GM12878 (cell line): ENCODE measurements at regions not wholly inside any gene's neighbourhood (a gene's known extent, or its start where the extent isn't known, plus 50 kb on each side); places are given as distances from the start of the nearest gene placed in this dataset.

Experiments used
- ATAC-seq: fragments of 200-7000 bp; cut with Tn5 transposase; 3 replicates; pipeline ENCODE4 v1.9.1; 2020; ENCODE audit warnings: mild to moderate bottlenecking, moderate library complexity
- BruUV-seq: library from RNA; stranded (reverse); fragments of 400-500 nt; replicated peaks from 2 replicates; lab custom pipeline; 2021; lab: Mats Ljungman, UMichigan
- CTCF ChIA-PET: fragments of 300-600 bp; sonication (Branson Sonifier 250); formaldehyde crosslinking; extraction: SDS; loops from one replicate; lab custom pipeline; 2021; ENCODE audit warnings: inconsistent platforms; lab: Yijun Ruan, JAX
- POLR2A ChIA-PET: fragments of 350-600 bp; formaldehyde crosslinking; extraction: SDS; loops from one replicate; lab custom pipeline; 2021; ENCODE audit warnings: inconsistent platforms; lab: Charles Lee
- RAD21 ChIA-PET: fragments of 300-600 bp; sonication (Branson Sonifier 250); formaldehyde crosslinking; loops from one replicate; lab custom pipeline; 2023; ENCODE audit warnings: antibody characterized with exemption; ENCODE audit not compliant: unreplicated experiment; lab: Charles Lee
- SMC1A ChIA-PET: fragments of 300-600 bp; sonication (Branson Sonifier 250); formaldehyde crosslinking; loops from one replicate; lab custom pipeline; 2023; ENCODE audit not compliant: unreplicated experiment, uncharacterized antibody; lab: Charles Lee
- DNase-seq: peaks from one replicate; pipeline ENCODE4 v3.0.0-alpha.2; 2011; ENCODE audit warnings: low read depth, low spot score
- FAIRE-seq: peaks from 3 replicates; lab custom pipeline; 2011; peaks lifted over from hg19 to GRCh38; lab: Jason Lieb, UNC
- H2AFZ ChIP-seq: 2 replicates; pipeline ENCODE4 v1.6.0; 2011; ENCODE audit warnings: low read depth, low read length, control low read depth; ENCODE audit not compliant: control insufficient read depth
- H3K27ac ChIP-seq: 2 replicates; pipeline ENCODE4 v1.5.1; 2011; ENCODE audit warnings: control low read depth; ENCODE audit not compliant: control insufficient read depth, insufficient read depth
- H3K27me3 ChIP-seq, 2 experiments: replicated peaks in 1 of 2; 2 replicates each; pipeline versions ENCODE4 v1.6.0 to v1.6.1; 2011; ENCODE audit warnings: low read length in 1 of 2; ENCODE audit not compliant: control insufficient read depth in 2 of 2, insufficient read depth in 2 of 2
- H3K36me3 ChIP-seq, 2 experiments: 2 replicates each; pipeline ENCODE4 v1.5.1; 2011; ENCODE audit warnings: low read length in 1 of 2; ENCODE audit not compliant: control insufficient read depth in 2 of 2, insufficient read depth in 2 of 2
- H3K4me1 ChIP-seq: 2 replicates; pipeline ENCODE4 v1.6.1; 2011; ENCODE audit warnings: mild to moderate bottlenecking, low read length, moderate library complexity, mixed read lengths; ENCODE audit not compliant: control insufficient read depth, insufficient read depth
- H3K4me2 ChIP-seq: 2 replicates; pipeline ENCODE4 v1.6.0; 2011; ENCODE audit warnings: control low read depth; ENCODE audit not compliant: control insufficient read depth, insufficient read depth
- H3K4me3 ChIP-seq: fragments of 200-600 bp; sonication (generic); 2 replicates; pipeline ENCODE4 v1.5.1; 2016
- H3K79me2 ChIP-seq: 2 replicates; pipeline ENCODE4 v1.6.0; 2011; ENCODE audit warnings: low read length; ENCODE audit not compliant: control insufficient read depth, insufficient read depth
- H3K9ac ChIP-seq: 2 replicates; pipeline ENCODE4 v1.8.0; 2011; ENCODE audit warnings: low read length, control low read depth, mixed read lengths; ENCODE audit not compliant: control insufficient read depth, insufficient read depth
- H3K9me3 ChIP-seq: replicated peaks from 3 replicates; pipeline ENCODE4 v1.5.1; 2011; ENCODE audit warnings: mild to moderate bottlenecking, low read length; ENCODE audit not compliant: control insufficient read depth, insufficient read depth
- H4K20me1 ChIP-seq: 2 replicates; pipeline ENCODE4 v1.6.0; 2011; ENCODE audit not compliant: control insufficient read depth, insufficient read depth
- ASH2L ChIP-seq: fragments of 300-600, 200-600 bp; sonication (generic); IDR thresholded peaks from 2 replicates; pipeline ENCODE4 v1.6.1; 2017; ENCODE audit warnings: low read depth, mild to moderate bottlenecking, borderline replicate concordance
- CHD1 ChIP-seq: IDR thresholded peaks from 2 replicates; pipeline ENCODE4 v1.6.1; 2012; ENCODE audit warnings: low read depth, low read length, improper control_type of control experiment
- GABPA ChIP-seq: IDR thresholded peaks from 2 replicates; pipeline ENCODE4 v1.6.1; 2014; ENCODE audit warnings: antibody characterized with exemption, low read depth, mild to moderate bottlenecking, inconsistent platforms
- MEF2B ChIP-seq: fragments of 450-650 bp; IDR thresholded peaks from 2 replicates; pipeline ENCODE4 v1.6.1; 2018; ENCODE audit warnings: mild to moderate bottlenecking, moderate library complexity; ENCODE audit not compliant: partially characterized antibody, poor library complexity, severe bottlenecking
- NFIC ChIP-seq: IDR thresholded peaks from 2 replicates; pipeline ENCODE4 v1.6.1; 2012; ENCODE audit warnings: low read depth, mild to moderate bottlenecking, inconsistent platforms, low read length, moderate library complexity
- NR2C2 ChIP-seq: IDR thresholded peaks from 2 replicates; pipeline ENCODE4 v1.6.1; 2011; ENCODE audit warnings: borderline replicate concordance, low read depth; ENCODE audit not compliant: control insufficient read depth, insufficient read length
- PAX8 ChIP-seq: fragments of 450-650 bp; IDR thresholded peaks from 2 replicates; pipeline ENCODE4 v1.6.1; 2017; ENCODE audit warnings: mild to moderate bottlenecking, moderate library complexity
- POLR2A ChIP-seq: IDR thresholded peaks from 2 replicates; pipeline ENCODE4 v1.6.1; 2011; ENCODE audit warnings: low read depth, mild to moderate bottlenecking, low read length
- POLR2AphosphoS2 ChIP-seq: IDR thresholded peaks from 2 replicates; pipeline ENCODE4 v1.6.1; 2011; ENCODE audit warnings: low read depth, mild to moderate bottlenecking, low read length, improper control_type of control experiment, moderate library complexity
- RCOR1 ChIP-seq: conservative IDR thresholded peaks from 2 replicates; pipeline ENCODE4 v1.6.1; 2012; ENCODE audit warnings: low read depth, low read length, improper control_type of control experiment
- REST ChIP-seq: IDR thresholded peaks from 2 replicates; pipeline ENCODE4 v1.6.1; 2012; ENCODE audit warnings: mild to moderate bottlenecking, low read depth, low read length
- SRF ChIP-seq, 2 experiments: IDR thresholded peaks; 2 replicates each; pipeline ENCODE4 v1.6.1; 2011; ENCODE audit warnings: low read depth in 2 of 2, low read length in 2 of 2, mild to moderate bottlenecking in 1 of 2, moderate library complexity in 1 of 2
- TCF12 ChIP-seq: IDR thresholded peaks from 2 replicates; pipeline ENCODE4 v1.6.1; 2011; ENCODE audit warnings: low read depth, mild to moderate bottlenecking, low read length
- WRNIP1 ChIP-seq: IDR thresholded peaks from 2 replicates; pipeline ENCODE4 v1.6.1; 2011; ENCODE audit warnings: low read depth, low read length, improper control_type of control experiment, borderline replicate concordance
- ZBED1 ChIP-seq: IDR thresholded peaks from 2 replicates; pipeline ENCODE4 v1.6.1; 2016; ENCODE audit warnings: borderline replicate concordance
- WGBS: methylation state at CpG from one replicate; pipeline ENCODE4 v1.1.6; 2016; ENCODE audit warnings: low lambda C conversion rate; ENCODE audit not compliant: insufficient replicate concordance, insufficient coverage; ENCODE audit errors: missing lambda C conversion rate; 5-methylcytosine and 5-hydroxymethylcytosine counted together
- in situ Hi-C: fragments of 300-500 bp; cut with MboI; formaldehyde crosslinking; loops from 9 replicates; pipeline ENCODE4 v1.14.3; 2018; ENCODE audit warnings: mixed read lengths
- intact Hi-C: fragments of 100-400 bp; cut with micrococcal nuclease; formaldehyde crosslinking; loops from one replicate; pipeline ENCODE4 v1.14.2; 2022; ENCODE audit not compliant: unreplicated experiment
- TF ChIP-seq, protein P1 (sequence below): IDR thresholded peaks from 2 replicates; pipeline ENCODE4 v1.6.1; 2012; ENCODE audit warnings: low read depth, low read length, improper control_type of control experiment

GRCh38 chr3:157672061-157672460, 168.8 kb upstream of the VEPH1 start:
- POLR2A ChIA-PET: no interaction called here
- no peak overlapping the region for H3K4me2 ChIP-seq
- H4K20me1 ChIP-seq: no peaks in the 10 kb centered on the region
- no peak overlapping the region for H3K9ac ChIP-seq
- H2AFZ ChIP-seq: no peak overlapping the region
- RAD21 ChIA-PET: no interaction called here
- H3K36me3 ChIP-seq: no peaks in the 10 kb centered on the region
- in situ Hi-C loops (no loop called here), intact Hi-C loops (no loop called here)
- SMC1A ChIA-PET: no interaction called here
- DNase-seq (no peak), FAIRE-seq (no peak), ATAC-seq (no peak)
- no peaks in the 10 kb centered on the region for H3K9me3 ChIP-seq
- no peak overlapping the region for H3K4me3 ChIP-seq
- H3K79me2 ChIP-seq: no peaks in the 10 kb centered on the region
- CTCF ChIA-PET: no interaction called here
- no peaks in the 10 kb centered on the region for H3K4me1 ChIP-seq
- no peak for TF ChIP-seq PAX8
- no peak for TF ChIP-seq CHD1
- TF ChIP-seq TCF12: no peak
- no peak for TF ChIP-seq RCOR1
- H3K27me3 ChIP-seq: no peaks in the 10 kb centered on the region
- 18% methylated on average over 1 of the region's 1 CpG for WGBS
- no TSS peak for BruUV-seq
- H3K27ac ChIP-seq: no peak overlapping the region

DNA sequence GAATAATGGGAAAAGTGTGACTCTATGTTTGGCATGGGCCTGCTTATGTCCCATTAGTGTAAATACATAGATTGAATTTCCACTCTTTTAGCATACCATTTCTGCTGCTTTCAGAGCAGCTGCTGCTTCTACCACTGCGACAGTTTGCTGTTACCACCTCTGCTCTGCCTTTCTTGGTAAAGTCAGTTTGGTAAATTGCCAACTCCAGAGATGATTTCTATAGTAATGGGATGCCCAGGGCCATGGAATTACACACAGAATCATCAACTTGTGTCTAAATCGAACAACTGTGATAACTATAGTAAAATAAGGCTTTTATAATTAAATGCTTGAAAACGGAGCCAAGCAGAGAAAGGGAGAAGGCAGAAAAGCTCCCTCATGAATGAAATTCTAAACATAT, 168.4 kb upstream of the VEPH1 start:
- WGBS: 9% methylated on average over 3 of the region's 3 CpGs
- FAIRE-seq (no peak), DNase-seq (no peak)
- BruUV-seq: no TSS peak
- Histone ChIP-seq H3K36me3 (no peaks in the 10 kb centered on the region), H3K79me2 (no peaks in the 10 kb centered on the region), H2AFZ (no peak overlapping the region), H3K4me3 (no peak overlapping the region)
- intact Hi-C loops: no loop called here
- POLR2A ChIA-PET: no interaction called here
- SMC1A ChIA-PET: no interaction called here
- TF ChIP-seq TCF12: no peak
- TF ChIP-seq SRF (IDR thresholded peaks at IDR 0.05; ENCODE audit: low read depth in 2 of 2, low read length in 2 of 2): no peak
- no peak for TF ChIP-seq POLR2A
- no peak for TF ChIP-seq ASH2L
- no peak for TF ChIP-seq WRNIP1
- no peak for TF ChIP-seq POLR2AphosphoS2
- no peak for TF ChIP-seq NR2C2
- TF ChIP-seq, protein P1, sequence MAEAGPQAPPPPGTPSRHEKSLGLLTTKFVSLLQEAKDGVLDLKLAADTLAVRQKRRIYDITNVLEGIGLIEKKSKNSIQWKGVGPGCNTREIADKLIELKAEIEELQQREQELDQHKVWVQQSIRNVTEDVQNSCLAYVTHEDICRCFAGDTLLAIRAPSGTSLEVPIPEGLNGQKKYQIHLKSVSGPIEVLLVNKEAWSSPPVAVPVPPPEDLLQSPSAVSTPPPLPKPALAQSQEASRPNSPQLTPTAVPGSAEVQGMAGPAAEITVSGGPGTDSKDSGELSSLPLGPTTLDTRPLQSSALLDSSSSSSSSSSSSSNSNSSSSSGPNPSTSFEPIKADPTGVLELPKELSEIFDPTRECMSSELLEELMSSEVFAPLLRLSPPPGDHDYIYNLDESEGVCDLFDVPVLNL: no peak
- no peak for TF ChIP-seq GABPA
- no peak for TF ChIP-seq ZBED1
- TF ChIP-seq NFIC: no peak
- no peak for TF ChIP-seq MEF2B
- no peak for TF ChIP-seq REST
- TF ChIP-seq, all 136 proteins: peak for 0
- no peaks in the 10 kb centered on the region for H3K9me3 ChIP-seq
- in situ Hi-C loops: no loop called here
- H3K4me1 ChIP-seq: no peaks in the 10 kb centered on the region
- RAD21 ChIA-PET: no interaction called here
- H3K4me2 ChIP-seq: no peak overlapping the region
- H3K9ac ChIP-seq: no peak overlapping the region
- H3K27ac ChIP-seq: no peak overlapping the region
- no peaks in the 10 kb centered on the region for H3K27me3 ChIP-seq
- no peak for ATAC-seq
- CTCF ChIA-PET: no interaction called here
- no peaks in the 10 kb centered on the region for H4K20me1 ChIP-seq
